ENCODE measurements at regions not wholly inside any gene's neighbourhood (a gene's known extent, or its start where the extent isn't known, plus 50 kb on each side); places are given as distances from the start of the nearest gene placed in this dataset.

DNA sequence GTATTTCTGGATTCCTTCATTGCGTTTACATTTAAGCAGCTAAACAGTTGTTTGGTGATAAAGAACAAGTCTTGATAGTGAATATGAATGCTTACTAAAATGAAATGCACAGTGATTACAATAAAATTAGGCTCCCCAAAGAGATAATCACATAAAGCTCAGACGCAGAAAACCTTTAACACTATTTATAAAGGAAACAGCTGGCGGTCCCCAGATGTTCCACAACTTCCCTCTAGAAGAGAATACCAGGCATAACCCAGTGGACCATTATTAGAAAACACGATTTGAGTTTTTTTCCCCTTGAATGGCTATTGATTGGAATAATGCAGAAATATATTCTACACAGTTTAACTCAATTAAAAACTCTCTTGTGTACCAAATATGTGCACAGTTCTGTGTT, 573.2 kb downstream of the DIPK2A start:
- Histone ChIP-seq H3K4me3 (ENCODE audit: low read length) (no peak overlapping the region), H3K27ac (ENCODE audit: low read depth in 1 of 2, low read length in 2 of 2) (no peak overlapping the region), H3K36me3 (ENCODE audit: insufficient read depth, low read length) (no peaks in the 10 kb centered on the region), H3K4me1 (ENCODE audit: insufficient read depth, low read length) (no peaks in the 10 kb centered on the region), H3K9me3 (ENCODE audit: control insufficient read depth in 1 of 2, insufficient read depth in 1 of 2, low read length in 2 of 2) (no peaks in the 10 kb centered on the region), H3K27me3 (ENCODE audit: control insufficient read depth in 1 of 2, insufficient read depth in 2 of 2, low read length in 2 of 2) (no peaks in the 10 kb centered on the region)
- no peak for DNase-seq
- H3K4me1 Mint-ChIP-seq (ENCODE audit: low read depth): no peaks in the 10 kb centered on the region
- CTCF ChIA-PET: no interaction called here
- TF ChIP-seq, protein P1, sequence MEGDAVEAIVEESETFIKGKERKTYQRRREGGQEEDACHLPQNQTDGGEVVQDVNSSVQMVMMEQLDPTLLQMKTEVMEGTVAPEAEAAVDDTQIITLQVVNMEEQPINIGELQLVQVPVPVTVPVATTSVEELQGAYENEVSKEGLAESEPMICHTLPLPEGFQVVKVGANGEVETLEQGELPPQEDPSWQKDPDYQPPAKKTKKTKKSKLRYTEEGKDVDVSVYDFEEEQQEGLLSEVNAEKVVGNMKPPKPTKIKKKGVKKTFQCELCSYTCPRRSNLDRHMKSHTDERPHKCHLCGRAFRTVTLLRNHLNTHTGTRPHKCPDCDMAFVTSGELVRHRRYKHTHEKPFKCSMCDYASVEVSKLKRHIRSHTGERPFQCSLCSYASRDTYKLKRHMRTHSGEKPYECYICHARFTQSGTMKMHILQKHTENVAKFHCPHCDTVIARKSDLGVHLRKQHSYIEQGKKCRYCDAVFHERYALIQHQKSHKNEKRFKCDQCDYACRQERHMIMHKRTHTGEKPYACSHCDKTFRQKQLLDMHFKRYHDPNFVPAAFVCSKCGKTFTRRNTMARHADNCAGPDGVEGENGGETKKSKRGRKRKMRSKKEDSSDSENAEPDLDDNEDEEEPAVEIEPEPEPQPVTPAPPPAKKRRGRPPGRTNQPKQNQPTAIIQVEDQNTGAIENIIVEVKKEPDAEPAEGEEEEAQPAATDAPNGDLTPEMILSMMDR (IDR thresholded peaks at IDR 0.05): no peak
- no peak for ATAC-seq (ENCODE audit: poor library complexity)
- H3K9me3 Mint-ChIP-seq: no peaks in the 10 kb centered on the region
- H3K27me3 Mint-ChIP-seq: no peaks in the 10 kb centered on the region
- POLR2A ChIA-PET: no interaction called here
- intact Hi-C loops (cut with DNase I, micrococcal nuclease): no loop called here
- H3K27ac Mint-ChIP-seq: no peak overlapping the region
- H3K36me3 Mint-ChIP-seq (ENCODE audit: low read depth): no peaks in the 10 kb centered on the region
- H3K4me3 Mint-ChIP-seq: no peak overlapping the region

DNA sequence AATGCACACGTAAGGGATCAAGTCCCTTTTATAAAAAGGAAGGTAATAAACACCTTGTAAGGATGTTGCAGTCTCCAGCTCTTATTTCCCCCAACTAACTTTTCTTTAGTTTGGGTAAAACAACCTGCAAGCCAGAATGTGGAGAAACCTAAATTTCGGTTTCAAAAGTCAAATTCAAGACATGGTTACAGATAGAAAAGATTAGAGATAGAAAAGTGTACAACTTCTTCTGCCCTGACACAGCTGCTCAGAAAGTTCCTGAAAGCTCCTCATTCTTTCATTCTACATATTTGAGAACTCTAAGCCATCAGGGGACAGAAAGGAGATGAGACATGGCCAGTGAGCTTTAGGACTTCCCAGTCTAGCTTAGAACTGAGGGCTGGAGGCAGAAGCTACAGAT, 574.9 kb downstream of the DIPK2A start:
- Histone ChIP-seq H3K27me3 (ENCODE audit: control insufficient read depth in 1 of 2, insufficient read depth in 2 of 2, low read length in 2 of 2) (no peaks in the 10 kb centered on the region), H3K36me3 (ENCODE audit: insufficient read depth, low read length) (no peaks in the 10 kb centered on the region), H3K27ac (ENCODE audit: low read depth in 1 of 2, low read length in 2 of 2) (no peak overlapping the region), H3K4me3 (ENCODE audit: low read length) (no peak overlapping the region), H3K4me1 (ENCODE audit: insufficient read depth, low read length) (no peaks in the 10 kb centered on the region), H3K9me3 (ENCODE audit: control insufficient read depth in 1 of 2, insufficient read depth in 1 of 2, low read length in 2 of 2) (no peaks in the 10 kb centered on the region)
- H3K27ac Mint-ChIP-seq: no peak overlapping the region
- no peak overlapping the region for H3K4me3 Mint-ChIP-seq
- POLR2A ChIA-PET: no interaction called here
- TF ChIP-seq, protein P1 (IDR thresholded peaks at IDR 0.05): no peak
- ATAC-seq (ENCODE audit: poor library complexity) (no peak), DNase-seq (no peak)
- H3K27me3 Mint-ChIP-seq: no peaks in the 10 kb centered on the region
- H3K4me1 Mint-ChIP-seq (ENCODE audit: low read depth): no peaks in the 10 kb centered on the region
- no peaks in the 10 kb centered on the region for H3K36me3 Mint-ChIP-seq (ENCODE audit: low read depth)
- intact Hi-C loops (cut with DNase I, micrococcal nuclease): no loop called here
- CTCF ChIA-PET: no interaction called here
- H3K9me3 Mint-ChIP-seq: no peaks in the 10 kb centered on the region

DNA sequence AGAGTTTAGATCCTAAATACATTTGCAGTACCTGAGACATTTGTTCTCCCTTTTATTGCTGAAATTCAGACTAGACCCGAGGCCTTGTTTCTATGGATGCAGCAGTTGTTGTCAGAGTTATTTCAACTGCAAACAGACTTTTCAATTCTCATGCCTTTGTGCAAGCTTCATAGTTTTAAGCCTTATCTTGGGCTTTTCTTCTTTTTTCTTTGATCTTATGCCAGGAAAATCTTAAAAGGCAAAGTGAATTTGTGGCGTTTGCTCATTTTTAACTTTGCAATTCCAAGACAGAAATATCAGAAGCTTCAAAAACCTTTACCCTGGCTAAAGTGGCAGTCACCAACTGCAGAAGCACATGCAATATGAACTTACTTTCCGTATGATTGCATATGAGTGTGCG, 576.7 kb downstream of the DIPK2A start:
- no peaks in the 10 kb centered on the region for H3K9me3 Mint-ChIP-seq
- H3K9me3 ChIP-seq (ENCODE audit: control insufficient read depth in 1 of 2, insufficient read depth in 1 of 2, low read length in 2 of 2): no peaks in the 10 kb centered on the region
- POLR2A ChIA-PET: no interaction called here
- H3K4me1 Mint-ChIP-seq (ENCODE audit: low read depth): no peaks in the 10 kb centered on the region
- H3K27me3 Mint-ChIP-seq: no peaks in the 10 kb centered on the region
- H3K27ac ChIP-seq (ENCODE audit: low read depth in 1 of 2, low read length in 2 of 2): no peak overlapping the region
- H3K27ac Mint-ChIP-seq: no peak overlapping the region
- H3K36me3 Mint-ChIP-seq (ENCODE audit: low read depth): no peaks in the 10 kb centered on the region
- CTCF ChIA-PET: no interaction called here
- no peaks in the 10 kb centered on the region for H3K4me1 ChIP-seq (ENCODE audit: insufficient read depth, low read length)
- DNase-seq (no peak), ATAC-seq (ENCODE audit: poor library complexity) (no peak)
- intact Hi-C loops (cut with DNase I, micrococcal nuclease): no loop called here
- no peaks in the 10 kb centered on the region for H3K27me3 ChIP-seq (ENCODE audit: control insufficient read depth in 1 of 2, insufficient read depth in 2 of 2, low read length in 2 of 2)
- no peak overlapping the region for H3K4me3 ChIP-seq (ENCODE audit: low read length)
- H3K36me3 ChIP-seq (ENCODE audit: insufficient read depth, low read length): no peaks in the 10 kb centered on the region
- TF ChIP-seq, protein P1 (IDR thresholded peaks at IDR 0.05): no peak
- no peak overlapping the region for H3K4me3 Mint-ChIP-seq
